GM23338 (cell line): ENCODE measurements at regions not wholly inside any gene's neighbourhood (a gene's known extent, or its start where the extent isn't known, plus 50 kb on each side); places are given as distances from the start of the nearest gene placed in this dataset.

ENCODE experiments used
- ATAC-seq: fragments of 200-7000 bp; cut with Tn5 transposase; 3 replicates; pipeline ENCODE4 v1.9.1; 2020
- DNase-seq: peaks from one replicate; pipeline ENCODE4 v3.0.0-alpha.2; 2015; ENCODE audit warnings: low spot score
- H2AFZ ChIP-seq: fragments of 200-600 bp; sonication (generic); 2 replicates; pipeline ENCODE4 v1.8.0; 2016; ENCODE audit warnings: antibody characterized with exemption, mild to moderate bottlenecking, moderate library complexity
- H3F3A ChIP-seq: fragments of 200-600 bp; sonication (generic); replicated peaks from 2 replicates; pipeline ENCODE4 v1.8.0; 2017; ENCODE audit warnings: antibody characterized with exemption, mixed run types, low read depth
- H3K27ac ChIP-seq: fragments of 200-600 bp; sonication (generic); 2 replicates; pipeline ENCODE4 v1.6.1; 2016; ENCODE audit warnings: low read depth
- H3K27me3 ChIP-seq: fragments of 200-600 bp; sonication (generic); 2 replicates; pipeline ENCODE4 v1.8.0; 2016; ENCODE audit warnings: mild to moderate bottlenecking, mixed run types, moderate library complexity; ENCODE audit not compliant: insufficient read depth
- H3K36me3 ChIP-seq: fragments of 200-600 bp; sonication (generic); 2 replicates; pipeline ENCODE4 v1.8.0; 2016; ENCODE audit warnings: mild to moderate bottlenecking; ENCODE audit not compliant: insufficient read depth
- H3K4me1 ChIP-seq: fragments of 200-600 bp; sonication (generic); 2 replicates; pipeline ENCODE4 v1.8.0; 2016; ENCODE audit warnings: mild to moderate bottlenecking, moderate library complexity; ENCODE audit not compliant: insufficient read depth
- H3K4me2 ChIP-seq: fragments of 200-600 bp; sonication (generic); 2 replicates; pipeline ENCODE4 v1.7.1; 2017; ENCODE audit warnings: mixed run types
- H3K4me3 ChIP-seq: fragments of 200-600 bp; sonication (generic); 2 replicates; pipeline ENCODE4 v1.6.1; 2016; ENCODE audit warnings: mixed run types
- H3K79me2 ChIP-seq: fragments of 200-600 bp; sonication (generic); replicated peaks from 2 replicates; pipeline ENCODE4 v1.8.0; 2017; ENCODE audit warnings: mild to moderate bottlenecking; ENCODE audit not compliant: insufficient read depth
- H3K9me2 ChIP-seq: fragments of 200-600 bp; sonication (generic); 2 replicates; pipeline ENCODE4 v1.8.0; 2017; ENCODE audit not compliant: insufficient read depth
- H4K20me1 ChIP-seq: fragments of 200-600 bp; sonication (generic); replicated peaks from 2 replicates; pipeline ENCODE4 v1.8.0; 2017; ENCODE audit warnings: mild to moderate bottlenecking; ENCODE audit not compliant: insufficient read depth
- H3K27ac Mint-ChIP-seq: 2 replicates; pipeline ENCODE4 v1.8.0; 2020; ENCODE audit warnings: inconsistent platforms, mild to moderate bottlenecking, moderate library complexity, mixed read lengths
- H3K27me3 Mint-ChIP-seq: 3 replicates; pipeline ENCODE4 v1.8.0; 2022; ENCODE audit warnings: low read depth, mild to moderate bottlenecking, moderate library complexity, mixed read lengths, inconsistent platforms; ENCODE audit not compliant: insufficient read depth, poor library complexity
- H3K36me3 Mint-ChIP-seq: 3 replicates; pipeline ENCODE4 v1.8.0; 2021; ENCODE audit warnings: low read depth, mild to moderate bottlenecking, inconsistent platforms, moderate library complexity, mixed read lengths
- H3K4me1 Mint-ChIP-seq: 3 replicates; pipeline ENCODE4 v1.8.0; 2020; ENCODE audit warnings: mild to moderate bottlenecking, inconsistent platforms, mixed read lengths
- H3K4me3 Mint-ChIP-seq: 3 replicates; pipeline ENCODE4 v1.8.0; 2021; ENCODE audit warnings: moderate library complexity, mild to moderate bottlenecking, inconsistent platforms, mixed read lengths
- H3K9me3 Mint-ChIP-seq: 3 replicates; pipeline ENCODE4 v1.8.0; 2020; ENCODE audit warnings: moderate library complexity, mild to moderate bottlenecking, inconsistent platforms, mixed read lengths
- CTCF ChIP-seq, 2 experiments: fragments of 200-600 bp in 1 of 2; sonication (generic) in 1 of 2; conservative IDR thresholded peaks; 2 replicates each; pipeline versions ENCODE4 v1.5.1 to v1.6.1; 2016 to 2017; ENCODE audit warnings: antibody characterized with exemption in 2 of 2, low read depth in 2 of 2, mild to moderate bottlenecking in 2 of 2, moderate library complexity in 1 of 2
- EZH2 ChIP-seq: fragments of 200-600 bp; sonication (generic); IDR thresholded peaks from one replicate; pipeline ENCODE4 v1.8.0; 2017; ENCODE audit warnings: antibody characterized with exemption, mild to moderate bottlenecking, low read depth; ENCODE audit not compliant: unreplicated experiment
- EZH2phosphoT487 ChIP-seq: fragments of 200-600 bp; sonication (generic); IDR thresholded peaks from one replicate; pipeline ENCODE4 v1.8.1; 2018; ENCODE audit warnings: antibody characterized with exemption; ENCODE audit not compliant: unreplicated experiment
- NANOG ChIP-seq: IDR thresholded peaks from 2 replicates; pipeline ENCODE4 v1.6.1; 2016; ENCODE audit warnings: antibody characterized with exemption, borderline replicate concordance
- POLR2AphosphoS5 ChIP-seq: IDR thresholded peaks from 2 replicates; pipeline ENCODE4 v1.6.1; 2016; ENCODE audit warnings: antibody characterized with exemption, low read depth
- ZNF114 ChIP-seq: fragments of 250-450 bp; sonication (Bioruptor Pico); IDR thresholded peaks from 2 replicates; pipeline ENCODE4 v1.5.0; 2020; ENCODE audit warnings: mild to moderate bottlenecking, moderate library complexity
- TF ChIP-seq, protein P1 (sequence below): fragments of 250-450 bp; sonication (Bioruptor Pico); IDR thresholded peaks from 2 replicates; pipeline ENCODE4 v1.5.0; 2020; ENCODE audit warnings: mild to moderate bottlenecking, moderate library complexity
- TF ChIP-seq, protein P2 (sequence below): IDR thresholded peaks from 2 replicates; pipeline ENCODE4 v1.6.1; 2016; ENCODE audit warnings: antibody characterized with exemption

- TF ChIP-seq, protein P1, sequence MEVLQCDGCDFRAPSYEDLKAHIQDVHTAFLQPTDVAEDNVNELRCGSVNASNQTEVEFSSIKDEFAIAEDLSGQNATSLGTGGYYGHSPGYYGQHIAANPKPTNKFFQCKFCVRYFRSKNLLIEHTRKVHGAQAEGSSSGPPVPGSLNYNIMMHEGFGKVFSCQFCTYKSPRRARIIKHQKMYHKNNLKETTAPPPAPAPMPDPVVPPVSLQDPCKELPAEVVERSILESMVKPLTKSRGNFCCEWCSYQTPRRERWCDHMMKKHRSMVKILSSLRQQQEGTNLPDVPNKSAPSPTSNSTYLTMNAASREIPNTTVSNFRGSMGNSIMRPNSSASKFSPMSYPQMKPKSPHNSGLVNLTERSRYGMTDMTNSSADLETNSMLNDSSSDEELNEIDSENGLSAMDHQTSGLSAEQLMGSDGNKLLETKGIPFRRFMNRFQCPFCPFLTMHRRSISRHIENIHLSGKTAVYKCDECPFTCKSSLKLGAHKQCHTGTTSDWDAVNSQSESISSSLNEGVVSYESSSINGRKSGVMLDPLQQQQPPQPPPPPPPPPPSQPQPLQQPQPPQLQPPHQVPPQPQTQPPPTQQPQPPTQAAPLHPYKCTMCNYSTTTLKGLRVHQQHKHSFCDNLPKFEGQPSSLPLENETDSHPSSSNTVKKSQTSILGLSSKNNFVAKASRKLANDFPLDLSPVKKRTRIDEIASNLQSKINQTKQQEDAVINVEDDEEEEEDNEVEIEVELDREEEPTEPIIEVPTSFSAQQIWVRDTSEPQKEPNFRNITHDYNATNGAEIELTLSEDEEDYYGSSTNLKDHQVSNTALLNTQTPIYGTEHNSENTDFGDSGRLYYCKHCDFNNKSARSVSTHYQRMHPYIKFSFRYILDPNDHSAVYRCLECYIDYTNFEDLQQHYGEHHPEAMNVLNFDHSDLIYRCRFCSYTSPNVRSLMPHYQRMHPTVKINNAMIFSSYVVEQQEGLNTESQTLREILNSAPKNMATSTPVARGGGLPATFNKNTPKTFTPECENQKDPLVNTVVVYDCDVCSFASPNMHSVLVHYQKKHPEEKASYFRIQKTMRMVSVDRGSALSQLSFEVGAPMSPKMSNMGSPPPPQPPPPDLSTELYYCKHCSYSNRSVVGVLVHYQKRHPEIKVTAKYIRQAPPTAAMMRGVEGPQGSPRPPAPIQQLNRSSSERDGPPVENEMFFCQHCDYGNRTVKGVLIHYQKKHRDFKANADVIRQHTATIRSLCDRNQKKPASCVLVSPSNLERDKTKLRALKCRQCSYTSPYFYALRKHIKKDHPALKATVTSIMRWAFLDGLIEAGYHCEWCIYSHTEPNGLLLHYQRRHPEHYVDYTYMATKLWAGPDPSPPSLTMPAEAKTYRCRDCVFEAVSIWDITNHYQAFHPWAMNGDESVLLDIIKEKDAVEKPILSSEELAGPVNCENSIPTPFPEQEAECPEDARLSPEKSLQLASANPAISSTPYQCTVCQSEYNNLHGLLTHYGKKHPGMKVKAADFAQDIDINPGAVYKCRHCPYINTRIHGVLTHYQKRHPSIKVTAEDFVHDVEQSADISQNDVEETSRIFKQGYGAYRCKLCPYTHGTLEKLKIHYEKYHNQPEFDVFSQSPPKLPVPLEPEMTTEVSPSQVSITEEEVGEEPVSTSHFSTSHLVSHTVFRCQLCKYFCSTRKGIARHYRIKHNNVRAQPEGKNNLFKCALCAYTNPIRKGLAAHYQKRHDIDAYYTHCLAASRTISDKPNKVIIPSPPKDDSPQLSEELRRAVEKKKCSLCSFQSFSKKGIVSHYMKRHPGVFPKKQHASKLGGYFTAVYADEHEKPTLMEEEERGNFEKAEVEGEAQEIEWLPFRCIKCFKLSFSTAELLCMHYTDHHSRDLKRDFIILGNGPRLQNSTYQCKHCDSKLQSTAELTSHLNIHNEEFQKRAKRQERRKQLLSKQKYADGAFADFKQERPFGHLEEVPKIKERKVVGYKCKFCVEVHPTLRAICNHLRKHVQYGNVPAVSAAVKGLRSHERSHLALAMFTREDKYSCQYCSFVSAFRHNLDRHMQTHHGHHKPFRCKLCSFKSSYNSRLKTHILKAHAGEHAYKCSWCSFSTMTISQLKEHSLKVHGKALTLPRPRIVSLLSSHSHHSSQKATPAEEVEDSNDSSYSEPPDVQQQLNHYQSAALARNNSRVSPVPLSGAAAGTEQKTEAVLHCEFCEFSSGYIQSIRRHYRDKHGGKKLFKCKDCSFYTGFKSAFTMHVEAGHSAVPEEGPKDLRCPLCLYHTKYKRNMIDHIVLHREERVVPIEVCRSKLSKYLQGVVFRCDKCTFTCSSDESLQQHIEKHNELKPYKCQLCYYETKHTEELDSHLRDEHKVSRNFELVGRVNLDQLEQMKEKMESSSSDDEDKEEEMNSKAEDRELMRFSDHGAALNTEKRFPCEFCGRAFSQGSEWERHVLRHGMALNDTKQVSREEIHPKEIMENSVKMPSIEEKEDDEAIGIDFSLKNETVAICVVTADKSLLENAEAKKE (CRISPR knock-in tag): no peak
- TF ChIP-seq CTCF (conservative IDR thresholded peaks at IDR 0.05; ENCODE audit: low read depth in 2 of 2) (no peak), NANOG (no peak)
Observed at GRCh38 chr4:181043486-181043885, 1199.7 kb upstream of the TENM3 start (continued).

- no peak overlapping the region for H3K27ac ChIP-seq
- Mint-ChIP-seq H3K4me3 (no peak overlapping the region), H3K27me3 (no peaks in the 10 kb centered on the region), H3K9me3 (no peaks in the 10 kb centered on the region), H3K36me3 (no peaks in the 10 kb centered on the region), H3K4me1 (no peaks in the 10 kb centered on the region), H3K27ac (no peak overlapping the region)
- TF ChIP-seq, protein P2, sequence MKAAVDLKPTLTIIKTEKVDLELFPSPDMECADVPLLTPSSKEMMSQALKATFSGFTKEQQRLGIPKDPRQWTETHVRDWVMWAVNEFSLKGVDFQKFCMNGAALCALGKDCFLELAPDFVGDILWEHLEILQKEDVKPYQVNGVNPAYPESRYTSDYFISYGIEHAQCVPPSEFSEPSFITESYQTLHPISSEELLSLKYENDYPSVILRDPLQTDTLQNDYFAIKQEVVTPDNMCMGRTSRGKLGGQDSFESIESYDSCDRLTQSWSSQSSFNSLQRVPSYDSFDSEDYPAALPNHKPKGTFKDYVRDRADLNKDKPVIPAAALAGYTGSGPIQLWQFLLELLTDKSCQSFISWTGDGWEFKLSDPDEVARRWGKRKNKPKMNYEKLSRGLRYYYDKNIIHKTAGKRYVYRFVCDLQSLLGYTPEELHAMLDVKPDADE: no peak
- TF ChIP-seq EZH2phosphoT487: no peak
- TF ChIP-seq CTCF (conservative IDR thresholded peaks at IDR 0.05; ENCODE audit: low read depth in 2 of 2): peak in 1 of 2 experiments; percentile 24; a peak in 1 of 4 replicates
- no peak for TF ChIP-seq POLR2AphosphoS5
- no peak for TF ChIP-seq ZNF114 (CRISPR knock-in tag)
- no peak for TF ChIP-seq EZH2
- H3K36me3 ChIP-seq: no peaks in the 10 kb centered on the region
- no peak overlapping the region for H3K4me3 ChIP-seq
- no peaks in the 10 kb centered on the region for H4K20me1 ChIP-seq
- H3K27me3 ChIP-seq: no peaks in the 10 kb centered on the region
- H3K79me2 ChIP-seq: no peaks in the 10 kb centered on the region
- H3K4me2 ChIP-seq: no peak overlapping the region
- no peaks in the 10 kb centered on the region for H3K4me1 ChIP-seq
- H2AFZ ChIP-seq: peak overlapping the region; percentile 40; the same call in 1 of the 2 replicates
- no peaks in the 10 kb centered on the region for H3K9me2 ChIP-seq
- ATAC-seq (peak; percentile 59; the same call in 2 of the 3 replicates), DNase-seq (peak; percentile 46)
- H3F3A ChIP-seq: no peaks in the 10 kb centered on the region
Observed at GRCh38 chr4:181046809-181047208, 1196.4 kb upstream of the TENM3 start.
